HEK293T (cell line): ENCODE measurements at regions not wholly inside any gene's neighbourhood (a gene's known extent, or its start where the extent isn't known, plus 50 kb on each side); places are given as distances from the start of the nearest gene placed in this dataset.

Experiments
- BHLHE40 ChIP-seq: fragments of 450-650 bp; IDR thresholded peaks from 2 replicates; pipeline ENCODE4 v1.6.1; 2016; ENCODE audit warnings: mild to moderate bottlenecking, moderate library complexity, borderline replicate concordance
- ELF4 ChIP-seq: fragments of 450-650 bp; IDR thresholded peaks from 2 replicates; pipeline ENCODE4 v1.6.1; 2017; ENCODE audit warnings: antibody characterized with exemption
- FOXA1 ChIP-seq: fragments of 450-650 bp; IDR thresholded peaks from 2 replicates; pipeline ENCODE4 v1.6.1; 2016; ENCODE audit warnings: mild to moderate bottlenecking
- FOXM1 ChIP-seq: fragments of 450-650 bp; IDR thresholded peaks from 2 replicates; pipeline ENCODE4 v1.6.1; 2017; ENCODE audit warnings: mild to moderate bottlenecking, borderline replicate concordance
- NFRKB ChIP-seq: fragments of 450-650 bp; IDR thresholded peaks from 2 replicates; pipeline ENCODE4 v1.6.1; 2016; ENCODE audit warnings: mild to moderate bottlenecking, moderate library complexity
- SP1 ChIP-seq: fragments of 450-650 bp; IDR thresholded peaks from 2 replicates; pipeline ENCODE4 v1.6.1; 2017
- SUZ12 ChIP-seq: fragments of 450-650 bp; IDR thresholded peaks from 2 replicates; pipeline ENCODE4 v1.6.1; 2016; ENCODE audit warnings: mild to moderate bottlenecking
- TARDBP ChIP-seq: fragments of 450-650 bp; IDR thresholded peaks from 2 replicates; pipeline ENCODE4 v1.6.1; 2016

GRCh38 chr18:10298346-10298745 lies 156.1 kb upstream of the APCDD1 start:
- no peak for TF ChIP-seq FOXM1
- no peak for TF ChIP-seq SUZ12
- TF ChIP-seq FOXA1: no peak
- TF ChIP-seq NFRKB: no peak
- TF ChIP-seq TARDBP: no peak
- no peak for TF ChIP-seq BHLHE40
- TF ChIP-seq SP1: no peak
- no peak for TF ChIP-seq ELF4
